ENCODE measurements at regions not wholly inside any gene's neighbourhood (a gene's known extent, or its start where the extent isn't known, plus 50 kb on each side); places are given as distances from the start of the nearest gene placed in this dataset.

GRCh38 chr4:115424852-115425251 is 311.4 kb upstream of the NDST4 start:
- TF ChIP-seq REST (IDR thresholded peaks at IDR 0.05; ENCODE audit: insufficient read depth in 1 of 2, low read depth in 2 of 2, low read length in 2 of 2): no peak
- TF ChIP-seq TAF1 (IDR thresholded peaks at IDR 0.05; ENCODE audit: borderline replicate concordance, insufficient read depth, low read length): no peak
- TF ChIP-seq FOXP2 (optimal IDR thresholded peaks at IDR 0.05; ENCODE audit: borderline replicate concordance, extremely low read depth, extremely low read length, insufficient read depth): no peak
- TF ChIP-seq POLR2AphosphoS5 (IDR thresholded peaks at IDR 0.05; ENCODE audit: low read depth, low read length): no peak
- TF ChIP-seq SIN3A (IDR thresholded peaks at IDR 0.05; ENCODE audit: borderline replicate concordance, insufficient read depth, low read length): no peak

- no peak for TF ChIP-seq SIN3A (IDR thresholded peaks at IDR 0.05; ENCODE audit: borderline replicate concordance, insufficient read depth, low read length)
Measured at GRCh38 chr4:115418635-115419396, 305.4 kb upstream of the NDST4 start.

GRCh38 chr4:115396034-115396433 is 282.6 kb upstream of the NDST4 start:
- TF ChIP-seq REST (IDR thresholded peaks at IDR 0.05; ENCODE audit: insufficient read depth in 1 of 2, low read depth in 2 of 2, low read length in 2 of 2): no peak

GRCh38 chr4:115376866-115377265 is 263.4 kb upstream of the NDST4 start:
- TF ChIP-seq TAF1 (IDR thresholded peaks at IDR 0.05; ENCODE audit: borderline replicate concordance, insufficient read depth, low read length): no peak
- no peak for TF ChIP-seq FOXP2 (optimal IDR thresholded peaks at IDR 0.05; ENCODE audit: borderline replicate concordance, extremely low read depth, extremely low read length, insufficient read depth)
- no peak for TF ChIP-seq SIN3A (IDR thresholded peaks at IDR 0.05; ENCODE audit: borderline replicate concordance, insufficient read depth, low read length)
- TF ChIP-seq POLR2AphosphoS5 (IDR thresholded peaks at IDR 0.05; ENCODE audit: low read depth, low read length): no peak
- TF ChIP-seq REST (IDR thresholded peaks at IDR 0.05; ENCODE audit: insufficient read depth in 1 of 2, low read depth in 2 of 2, low read length in 2 of 2): no peak

GRCh38 chr4:115374621-115375020 is 261.2 kb upstream of the NDST4 start:
- no peak for TF ChIP-seq SIN3A (IDR thresholded peaks at IDR 0.05; ENCODE audit: borderline replicate concordance, insufficient read depth, low read length)
- TF ChIP-seq POLR2AphosphoS5 (IDR thresholded peaks at IDR 0.05; ENCODE audit: low read depth, low read length): no peak
- TF ChIP-seq FOXP2 (optimal IDR thresholded peaks at IDR 0.05; ENCODE audit: borderline replicate concordance, extremely low read depth, extremely low read length, insufficient read depth): no peak
- TF ChIP-seq TAF1 (IDR thresholded peaks at IDR 0.05; ENCODE audit: borderline replicate concordance, insufficient read depth, low read length): no peak
- no peak for TF ChIP-seq REST (IDR thresholded peaks at IDR 0.05; ENCODE audit: insufficient read depth in 1 of 2, low read depth in 2 of 2, low read length in 2 of 2)

Measured in PFSK-1 (cell line).